ENCODE measurements at regions not wholly inside any gene's neighbourhood (a gene's known extent, or its start where the extent isn't known, plus 50 kb on each side); places are given as distances from the start of the nearest gene placed in this dataset.
"Not testable (repeated sequence)": the region's sequence is repeated elsewhere in the genome, so short reads cannot be mapped to it uniquely, and the experiment has no call there.

- DNase-seq (ENCODE audit: low spot score) = no peak
Observed at GRCh38 chr10:57959318-57960006, 308.2 kb downstream of the IPMK start.

GRCh38 chr10:57955076-57955475 is 312.6 kb downstream of the IPMK start:
- no peak for DNase-seq (ENCODE audit: low spot score)

GRCh38 chr10:57952741-57953140 is 315.0 kb downstream of the IPMK start:
- no peak for DNase-seq (ENCODE audit: low spot score)

GRCh38 chr10:57950442-57950974 is 317.2 kb downstream of the IPMK start:
- DNase-seq (ENCODE audit: low spot score) = no peak

GRCh38 chr10:57948796-57949195 is 318.9 kb downstream of the IPMK start:
- no peak for DNase-seq (ENCODE audit: low spot score)

GRCh38 chr10:57946833-57947232 is 320.9 kb downstream of the IPMK start:
- no peak for DNase-seq (ENCODE audit: low spot score)

- no peak for DNase-seq (ENCODE audit: low spot score)
Observed at GRCh38 chr10:57943701-57944100, 324.0 kb downstream of the IPMK start.

GRCh38 chr10:57925045-57925444 is 342.6 kb downstream of the IPMK start:
- DNase-seq (ENCODE audit: low spot score) = no peak

- DNase-seq (ENCODE audit: low spot score) = no peak
Observed at GRCh38 chr10:57921140-57921539, 346.6 kb downstream of the IPMK start.

GRCh38 chr10:57919864-57920263 is 347.8 kb downstream of the IPMK start:
- DNase-seq (ENCODE audit: low spot score) = no peak

GRCh38 chr10:57917019-57917418 is 350.7 kb downstream of the IPMK start:
- no peak for DNase-seq (ENCODE audit: low spot score)

GRCh38 chr10:57905861-57906260 is 361.8 kb downstream of the IPMK start:
- DNase-seq (ENCODE audit: low spot score) = no peak

- DNase-seq (ENCODE audit: low spot score) = no peak
Observed at GRCh38 chr10:57905010-57905409, 362.7 kb downstream of the IPMK start.

- DNase-seq (ENCODE audit: low spot score) = no peak
Observed at GRCh38 chr10:57898231-57898630, 369.5 kb downstream of the IPMK start.

GRCh38 chr10:57897611-57898010 is 370.1 kb downstream of the IPMK start:
- DNase-seq (ENCODE audit: low spot score) = no peak

- DNase-seq (ENCODE audit: low spot score) = no peak
Observed at GRCh38 chr10:57894361-57894760, 373.3 kb downstream of the IPMK start.

GRCh38 chr10:57891201-57892006 is 376.3 kb downstream of the IPMK start:
- DNase-seq (ENCODE audit: low spot score) = no peak

- no peak for DNase-seq (ENCODE audit: low spot score)
Observed at GRCh38 chr10:57890691-57891090, 377.0 kb downstream of the IPMK start.

GRCh38 chr10:57885618-57885968 is 382.1 kb downstream of the IPMK start:
- DNase-seq (ENCODE audit: low spot score) = not testable (repeated sequence)

GRCh38 chr10:57884965-57885617 is 382.6 kb downstream of the IPMK start:
- DNase-seq (ENCODE audit: low spot score) = no peak

- no peak for DNase-seq (ENCODE audit: low spot score)
Observed at GRCh38 chr10:57884407-57884806, 383.3 kb downstream of the IPMK start.

GRCh38 chr10:57880446-57881227 is 387.1 kb downstream of the IPMK start:
- DNase-seq (ENCODE audit: low spot score) = no peak

All from COLO829 (cell line).